ENCODE measurements at regions not wholly inside any gene's neighbourhood (a gene's known extent, or its start where the extent isn't known, plus 50 kb on each side); places are given as distances from the start of the nearest gene placed in this dataset.

DNA sequence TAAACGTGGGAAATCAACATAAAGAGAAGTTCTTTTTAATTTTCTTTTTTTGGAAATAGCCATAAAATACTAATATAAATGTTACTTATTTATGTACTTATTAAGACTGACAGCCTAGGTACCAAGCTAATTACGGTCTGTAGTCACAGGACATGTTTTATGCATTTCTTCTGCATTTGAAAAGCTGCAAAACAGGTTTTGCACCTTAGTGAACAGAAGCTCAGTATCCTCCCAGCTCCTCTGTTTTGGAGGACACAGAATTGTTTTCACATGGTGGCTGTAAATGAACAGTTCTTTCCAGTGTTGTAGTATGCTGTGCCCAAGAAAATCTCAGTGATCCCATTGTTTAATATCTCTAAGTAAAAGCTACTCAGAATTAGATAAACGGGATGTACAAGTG is 1788.0 kb upstream of the TENM3 start:
- Histone ChIP-seq H3K27me3 (no peaks in the 10 kb centered on the region), H3K27ac (no peak overlapping the region), H3K36me3 (no peaks in the 10 kb centered on the region), H3K4me1 (no peaks in the 10 kb centered on the region), H3K4me3 (no peak overlapping the region), H3K9me3 (no peaks in the 10 kb centered on the region)
- intact Hi-C loops (cut with DNase I) = no loop called here
- TF ChIP-seq POLR2AphosphoS5 (IDR thresholded peaks at IDR 0.05; ENCODE audit: insufficient read depth in 1 of 2, low read depth in 1 of 2) (no peak), POLR2A (IDR thresholded peaks at IDR 0.05) (no peak)
- TF ChIP-seq, protein P1, sequence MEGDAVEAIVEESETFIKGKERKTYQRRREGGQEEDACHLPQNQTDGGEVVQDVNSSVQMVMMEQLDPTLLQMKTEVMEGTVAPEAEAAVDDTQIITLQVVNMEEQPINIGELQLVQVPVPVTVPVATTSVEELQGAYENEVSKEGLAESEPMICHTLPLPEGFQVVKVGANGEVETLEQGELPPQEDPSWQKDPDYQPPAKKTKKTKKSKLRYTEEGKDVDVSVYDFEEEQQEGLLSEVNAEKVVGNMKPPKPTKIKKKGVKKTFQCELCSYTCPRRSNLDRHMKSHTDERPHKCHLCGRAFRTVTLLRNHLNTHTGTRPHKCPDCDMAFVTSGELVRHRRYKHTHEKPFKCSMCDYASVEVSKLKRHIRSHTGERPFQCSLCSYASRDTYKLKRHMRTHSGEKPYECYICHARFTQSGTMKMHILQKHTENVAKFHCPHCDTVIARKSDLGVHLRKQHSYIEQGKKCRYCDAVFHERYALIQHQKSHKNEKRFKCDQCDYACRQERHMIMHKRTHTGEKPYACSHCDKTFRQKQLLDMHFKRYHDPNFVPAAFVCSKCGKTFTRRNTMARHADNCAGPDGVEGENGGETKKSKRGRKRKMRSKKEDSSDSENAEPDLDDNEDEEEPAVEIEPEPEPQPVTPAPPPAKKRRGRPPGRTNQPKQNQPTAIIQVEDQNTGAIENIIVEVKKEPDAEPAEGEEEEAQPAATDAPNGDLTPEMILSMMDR (IDR thresholded peaks at IDR 0.05) = no peak
- no peak for DNase-seq (ENCODE audit: extremely low spot score in 2 of 2)

DNA sequence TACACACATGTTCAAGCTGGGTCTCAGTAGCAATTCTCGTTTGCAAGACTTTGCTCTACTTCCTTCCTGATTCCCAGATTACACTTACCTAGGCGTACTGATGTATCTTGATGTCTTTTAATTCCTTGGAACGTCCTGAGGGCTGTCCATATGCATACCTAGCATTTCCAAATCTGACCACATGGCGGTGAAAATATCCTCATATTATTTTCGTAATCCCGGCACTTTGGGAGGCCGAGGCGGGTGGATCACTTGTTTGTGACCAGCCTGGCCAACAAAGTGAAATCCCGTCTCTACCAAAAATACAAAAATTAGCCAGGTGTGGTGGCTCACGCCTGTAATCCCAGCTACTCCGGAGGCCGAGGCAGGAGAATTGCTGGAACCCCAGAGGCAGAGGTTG is 1786.3 kb upstream of the TENM3 start:
- no peaks in the 10 kb centered on the region for H3K9me3 ChIP-seq
- TF ChIP-seq POLR2AphosphoS5 (IDR thresholded peaks at IDR 0.05; ENCODE audit: insufficient read depth in 1 of 2, low read depth in 1 of 2) = no peak
- TF ChIP-seq, protein P1 (IDR thresholded peaks at IDR 0.05) = no peak
- H3K27me3 ChIP-seq = no peaks in the 10 kb centered on the region
- H3K4me3 ChIP-seq = no peak overlapping the region
- no peak overlapping the region for H3K27ac ChIP-seq
- intact Hi-C loops (cut with DNase I) = no loop called here
- DNase-seq (ENCODE audit: extremely low spot score in 2 of 2) = no peak
- H3K4me1 ChIP-seq = no peaks in the 10 kb centered on the region
- no peaks in the 10 kb centered on the region for H3K36me3 ChIP-seq

DNA sequence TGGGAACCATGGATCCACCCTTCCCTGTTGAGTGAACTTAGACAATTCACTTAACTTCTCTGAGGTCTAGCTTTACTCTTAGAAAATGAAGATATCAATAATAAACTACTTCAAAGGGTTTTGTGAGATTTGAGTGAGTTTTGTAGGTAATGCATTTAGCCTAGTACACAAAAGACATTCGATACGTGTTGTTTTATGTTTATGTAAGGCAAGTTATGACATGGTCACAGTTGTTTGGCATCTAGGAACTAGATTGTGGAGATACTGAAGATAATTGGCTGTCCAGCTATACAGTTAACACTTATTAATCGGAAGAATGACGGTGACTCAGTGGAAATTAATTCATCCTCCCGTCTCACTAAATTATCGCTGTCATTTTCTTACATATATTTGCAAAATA is 1781.1 kb upstream of the TENM3 start:
- Histone ChIP-seq H3K27ac (no peak overlapping the region), H3K36me3 (no peaks in the 10 kb centered on the region), H3K4me3 (no peak overlapping the region), H3K4me1 (no peaks in the 10 kb centered on the region), H3K27me3 (no peaks in the 10 kb centered on the region), H3K9me3 (no peaks in the 10 kb centered on the region)
- no peak for DNase-seq (ENCODE audit: extremely low spot score in 2 of 2)
- no peak for TF ChIP-seq POLR2A (IDR thresholded peaks at IDR 0.05)
- TF ChIP-seq, protein P1 (IDR thresholded peaks at IDR 0.05) = no peak
- TF ChIP-seq POLR2AphosphoS5 (IDR thresholded peaks at IDR 0.05; ENCODE audit: insufficient read depth in 1 of 2, low read depth in 1 of 2) = no peak
- intact Hi-C loops (cut with DNase I) = no loop called here

DNA sequence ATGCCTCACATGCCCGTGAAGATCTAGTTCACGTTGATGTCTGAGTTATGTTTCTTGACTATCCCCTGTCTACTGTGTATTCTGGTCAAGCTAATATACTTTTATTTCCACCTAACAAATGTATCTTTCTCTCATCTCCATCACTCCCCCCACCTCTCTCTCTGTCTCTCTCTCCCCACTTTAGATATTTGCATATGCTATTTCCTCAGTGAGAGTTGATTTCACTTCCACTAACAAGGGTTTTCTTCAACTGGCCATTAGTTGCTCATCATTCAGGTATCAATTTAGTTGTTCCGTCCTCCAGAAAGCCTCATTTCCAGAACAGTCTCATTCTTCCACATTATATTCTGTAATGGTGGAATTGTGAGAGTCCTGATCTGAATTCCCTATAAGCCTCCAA is 1777.8 kb upstream of the TENM3 start:
- Histone ChIP-seq H3K27ac (no peak overlapping the region), H3K36me3 (no peaks in the 10 kb centered on the region), H3K9me3 (no peaks in the 10 kb centered on the region), H3K4me3 (no peak overlapping the region), H3K4me1 (no peaks in the 10 kb centered on the region), H3K27me3 (no peaks in the 10 kb centered on the region)
- intact Hi-C loops (cut with DNase I) = no loop called here
- TF ChIP-seq POLR2AphosphoS5 (IDR thresholded peaks at IDR 0.05; ENCODE audit: insufficient read depth in 1 of 2, low read depth in 1 of 2) (no peak), POLR2A (IDR thresholded peaks at IDR 0.05) (no peak)
- TF ChIP-seq, protein P1 (IDR thresholded peaks at IDR 0.05) = no peak
- no peak for DNase-seq (ENCODE audit: extremely low spot score in 2 of 2)

DNA sequence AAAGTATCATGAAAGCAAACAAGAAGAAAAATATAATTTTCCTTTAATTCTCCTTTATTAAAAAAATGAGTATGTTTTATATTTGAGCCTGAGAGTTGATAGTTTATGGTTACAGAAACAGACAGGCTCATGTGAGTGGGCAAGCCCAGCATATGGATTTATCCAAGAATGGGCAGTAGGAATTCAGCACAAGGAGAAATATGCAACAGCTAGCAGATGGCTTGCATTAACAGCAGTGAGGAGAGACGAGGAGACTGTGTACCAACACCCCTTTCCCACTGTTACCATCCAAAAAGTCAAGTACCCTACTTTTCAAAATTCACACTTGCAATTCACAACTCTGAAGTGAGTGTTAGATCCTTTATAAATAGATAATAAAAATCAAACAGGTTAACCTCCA is 1760.2 kb upstream of the TENM3 start:
- H3K9me3 ChIP-seq = no peaks in the 10 kb centered on the region
- H3K4me3 ChIP-seq = no peak overlapping the region
- intact Hi-C loops (cut with DNase I) = no loop called here
- no peaks in the 10 kb centered on the region for H3K4me1 ChIP-seq
- no peak for DNase-seq (ENCODE audit: extremely low spot score in 2 of 2)
- H3K36me3 ChIP-seq = no peaks in the 10 kb centered on the region
- TF ChIP-seq POLR2A (IDR thresholded peaks at IDR 0.05) = no peak
- TF ChIP-seq, protein P1 (IDR thresholded peaks at IDR 0.05) = no peak
- no peak for TF ChIP-seq POLR2AphosphoS5 (IDR thresholded peaks at IDR 0.05; ENCODE audit: insufficient read depth in 1 of 2, low read depth in 1 of 2)
- no peak overlapping the region for H3K27ac ChIP-seq
- no peaks in the 10 kb centered on the region for H3K27me3 ChIP-seq

Measured in vagina (tissue), 2 donors.